ENCODE measurements at regions not wholly inside any gene's neighbourhood (a gene's known extent, or its start where the extent isn't known, plus 50 kb on each side); places are given as distances from the start of the nearest gene placed in this dataset.
"Not testable (repeated sequence)": the region's sequence is repeated elsewhere in the genome, so short reads cannot be mapped to it uniquely, and the experiment has no call there.

- DNase-seq, result peak; percentile 25 to 34
These were observed 409.8 kb upstream of the ZMIZ1 start for GRCh38 chr10:78658645-78659597.

DNA sequence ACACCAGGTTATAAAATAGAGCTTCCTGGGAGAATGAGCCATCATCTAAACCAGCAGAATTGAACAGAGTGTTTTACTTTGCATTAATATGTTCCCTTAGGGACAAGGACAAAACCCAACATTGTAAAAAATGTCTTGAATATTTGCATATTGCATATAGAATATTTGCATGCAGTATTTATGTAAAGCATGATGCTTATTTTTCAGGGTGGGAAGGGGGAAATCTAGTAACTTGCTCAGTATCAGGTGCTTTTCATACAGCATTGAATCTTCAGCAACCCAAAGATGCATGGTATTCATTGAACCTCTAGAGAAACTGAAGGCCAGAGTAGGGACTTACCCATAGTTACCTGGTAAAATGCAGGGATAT lies 409.2 kb upstream of the ZMIZ1 start:
- DNase-seq, result no peak

DNA sequence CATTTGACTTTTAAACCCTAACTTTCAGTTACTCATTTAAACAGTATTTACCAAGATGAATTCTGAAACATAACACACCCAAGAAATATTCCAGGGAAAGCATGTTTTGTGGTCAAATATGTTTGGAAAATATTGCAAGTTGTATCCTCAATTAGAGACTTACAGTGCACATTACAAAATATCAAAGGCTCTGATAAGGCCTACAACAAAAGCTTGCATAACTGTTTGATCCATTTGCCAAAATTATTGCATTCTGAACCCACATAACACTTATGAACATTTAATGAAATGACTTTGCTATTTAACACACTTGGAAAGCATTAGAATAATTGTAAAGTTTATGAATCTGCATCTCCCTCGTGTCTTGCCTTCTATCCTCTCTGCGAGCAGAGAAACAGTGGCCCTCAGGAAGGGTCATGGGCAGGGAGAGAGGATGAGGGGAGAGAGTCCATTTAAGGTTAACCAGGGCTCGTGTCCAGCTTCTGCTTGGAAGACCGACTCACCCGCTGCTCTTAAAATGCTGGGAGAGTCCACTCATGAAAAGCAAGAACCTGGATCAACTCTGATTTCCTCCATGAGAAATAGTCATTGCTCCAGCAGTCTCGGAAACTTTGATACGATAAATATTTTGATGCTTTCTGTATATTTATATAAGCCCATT lies 408.2 kb upstream of the ZMIZ1 start:
- no peak for DNase-seq

- no peak for DNase-seq
These were observed 405.0 kb upstream of the ZMIZ1 start for GRCh38 chr10:78663721-78664120.

DNA sequence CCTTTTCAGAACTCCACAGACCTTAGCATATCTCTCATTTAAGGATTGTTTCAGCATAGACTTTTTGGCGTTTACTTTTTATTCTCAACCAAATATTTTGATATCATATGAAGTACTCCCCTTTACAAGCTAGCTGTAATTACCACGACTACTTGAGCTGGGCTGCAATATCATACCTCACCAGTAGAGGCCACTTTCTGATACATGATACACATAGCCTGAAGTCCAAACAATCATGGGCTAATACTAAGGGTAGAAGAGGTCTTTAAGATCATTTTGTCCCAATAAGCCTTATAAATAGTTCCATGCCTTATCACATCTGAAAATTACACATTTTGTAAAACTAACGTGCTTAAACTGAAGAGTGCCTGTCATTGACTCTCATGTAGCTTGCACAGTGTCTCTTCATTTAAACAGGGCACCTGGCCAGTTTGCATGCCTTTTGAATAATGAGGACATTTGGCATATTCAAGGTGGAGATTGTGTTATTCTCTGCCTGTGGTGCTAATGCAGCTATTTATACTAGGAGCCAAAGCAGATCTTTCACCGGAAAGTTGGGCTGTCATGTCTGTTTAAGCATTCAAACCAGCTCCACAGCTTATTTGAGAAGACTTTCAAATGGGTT lies 403.7 kb upstream of the ZMIZ1 start:
- DNase-seq, result peak; percentile 60 to 61

DNA sequence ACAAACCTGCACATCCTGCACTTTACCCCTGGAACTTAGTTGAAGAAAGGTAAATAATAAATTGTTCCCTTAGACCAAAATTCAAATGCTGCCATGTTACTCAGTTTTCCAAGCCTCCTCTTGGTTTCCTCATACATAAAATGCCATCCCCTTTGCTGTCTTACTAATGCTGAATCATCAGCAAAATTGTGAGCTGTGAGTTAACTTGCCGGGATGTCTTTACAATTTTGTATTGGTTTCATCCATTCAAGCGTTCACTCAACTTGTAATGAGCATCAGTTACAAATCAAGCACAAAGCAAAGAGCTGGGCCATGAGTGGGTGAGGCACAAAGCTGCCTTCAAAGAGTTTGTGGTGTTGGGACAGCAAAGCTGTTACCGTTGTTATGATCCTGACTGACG lies 395.8 kb upstream of the ZMIZ1 start:
- DNase-seq, result no peak

DNA sequence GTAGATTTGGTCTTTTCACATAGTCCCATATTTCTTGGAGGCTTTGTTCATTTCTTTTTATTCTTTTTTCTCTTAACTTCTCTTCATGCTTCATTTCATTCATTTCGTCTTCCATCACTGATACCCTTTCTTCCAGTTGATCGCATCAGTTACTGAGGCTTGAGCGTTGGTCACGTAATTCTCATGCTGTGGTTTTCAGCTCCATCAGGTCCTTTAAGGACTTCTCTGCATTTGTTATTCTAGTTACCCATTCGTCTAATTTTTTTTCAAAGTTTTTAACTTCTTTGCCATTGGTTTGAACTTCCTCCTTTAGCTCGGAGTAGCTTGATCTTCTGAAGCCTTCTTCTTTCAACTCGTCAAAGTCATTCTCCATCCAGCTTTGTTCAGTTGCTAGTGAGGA lies 387.6 kb upstream of the ZMIZ1 start:
- DNase-seq, result not testable (repeated sequence)

DNA sequence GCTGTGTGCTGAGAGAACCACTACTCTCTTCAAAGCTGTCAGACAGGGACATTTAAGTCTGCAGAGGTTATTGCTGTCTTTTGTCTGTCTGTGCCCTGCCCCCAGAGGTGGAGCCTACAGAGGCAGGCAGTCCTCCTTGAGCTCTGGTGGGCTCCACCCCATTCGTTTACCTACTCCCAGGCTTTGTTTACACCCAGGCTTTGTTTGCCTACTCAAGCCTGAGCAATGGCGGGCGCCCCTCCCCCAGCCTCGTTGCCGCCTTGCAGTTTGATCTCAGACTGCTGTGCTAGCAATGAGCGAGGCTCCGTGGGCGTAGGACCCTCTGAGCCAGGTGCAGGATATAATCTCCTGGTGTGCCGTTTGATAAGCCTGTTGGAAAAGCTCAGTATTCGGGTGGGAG lies 386.8 kb upstream of the ZMIZ1 start:
- not testable (repeated sequence) for DNase-seq

DNA sequence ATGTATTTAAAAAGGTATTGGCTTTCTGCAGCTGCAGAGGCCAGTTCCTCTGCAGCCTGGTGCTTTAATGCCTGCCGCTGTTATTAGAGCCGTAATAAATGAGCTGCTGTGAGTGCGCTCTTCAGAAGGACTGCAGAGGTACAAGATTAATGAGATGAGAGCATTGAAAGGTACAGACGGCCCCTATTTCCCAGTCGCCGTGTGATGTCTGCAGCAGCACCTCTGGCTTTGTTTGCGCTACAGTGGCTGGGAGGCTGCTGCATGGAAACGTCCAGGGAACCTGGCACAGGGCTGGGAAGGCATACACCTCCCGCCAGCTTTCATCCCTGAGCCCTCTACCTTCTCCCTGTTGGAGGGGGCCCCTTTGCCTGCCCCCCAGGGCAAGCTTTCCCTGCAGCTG lies 383.8 kb upstream of the ZMIZ1 start:
- DNase-seq, result no peak

DNA sequence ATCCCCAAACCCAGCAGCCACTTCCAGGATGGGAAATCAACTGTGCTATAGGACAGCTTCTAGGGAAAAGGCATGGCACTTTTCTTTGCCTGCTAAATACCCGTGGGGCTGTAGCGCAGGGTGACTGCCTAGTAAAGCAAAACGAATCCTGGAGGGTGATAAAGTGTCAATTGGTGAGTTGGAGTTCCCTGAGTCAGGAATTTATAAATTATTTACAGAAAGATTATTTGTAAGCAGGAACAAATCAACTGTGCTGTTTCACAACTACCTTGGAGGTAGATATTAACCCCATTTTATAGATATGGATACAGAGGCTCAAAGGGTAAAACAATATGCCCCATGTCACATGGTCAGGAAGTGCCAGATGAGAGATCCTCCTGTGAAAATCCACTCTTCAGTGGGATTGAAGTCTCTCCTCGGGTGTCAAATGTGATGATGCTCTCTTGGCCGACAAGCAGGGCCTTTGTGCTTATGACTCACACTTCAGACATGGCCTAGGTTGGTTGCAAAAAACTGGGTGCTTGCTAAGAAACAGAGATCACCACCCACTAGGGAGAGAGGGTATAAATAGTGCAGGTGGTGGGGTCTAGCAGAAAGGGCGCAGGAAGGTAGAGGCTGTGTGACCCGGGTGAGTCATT lies 383.2 kb upstream of the ZMIZ1 start:
- DNase-seq, result peak in 1 of 2 donors; percentile 9

- DNase-seq, result no peak
These were observed 382.2 kb upstream of the ZMIZ1 start for GRCh38 chr10:78686444-78687060.

DNA sequence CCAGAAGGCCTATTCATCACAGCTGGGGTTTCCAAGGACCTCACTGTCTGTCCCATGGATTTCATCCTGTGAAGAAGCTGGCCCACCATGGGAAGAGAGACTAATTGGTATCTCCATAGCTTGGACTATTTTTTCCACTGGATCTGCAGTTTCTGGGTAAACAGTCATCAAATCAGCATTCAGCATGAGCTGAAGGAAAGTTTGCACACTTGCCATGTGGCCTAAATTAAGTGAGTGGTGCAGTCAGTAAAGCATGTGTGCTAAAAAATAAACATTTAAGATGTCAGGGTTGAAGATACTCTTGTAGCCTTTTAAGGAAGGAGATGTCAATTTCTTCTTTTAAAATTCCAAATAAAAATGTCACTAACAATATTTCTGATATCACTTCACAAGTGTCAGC lies 381.1 kb upstream of the ZMIZ1 start:
- DNase-seq, result no peak

- DNase-seq, result no peak
These were observed 380.4 kb upstream of the ZMIZ1 start for GRCh38 chr10:78688230-78688900.

DNA sequence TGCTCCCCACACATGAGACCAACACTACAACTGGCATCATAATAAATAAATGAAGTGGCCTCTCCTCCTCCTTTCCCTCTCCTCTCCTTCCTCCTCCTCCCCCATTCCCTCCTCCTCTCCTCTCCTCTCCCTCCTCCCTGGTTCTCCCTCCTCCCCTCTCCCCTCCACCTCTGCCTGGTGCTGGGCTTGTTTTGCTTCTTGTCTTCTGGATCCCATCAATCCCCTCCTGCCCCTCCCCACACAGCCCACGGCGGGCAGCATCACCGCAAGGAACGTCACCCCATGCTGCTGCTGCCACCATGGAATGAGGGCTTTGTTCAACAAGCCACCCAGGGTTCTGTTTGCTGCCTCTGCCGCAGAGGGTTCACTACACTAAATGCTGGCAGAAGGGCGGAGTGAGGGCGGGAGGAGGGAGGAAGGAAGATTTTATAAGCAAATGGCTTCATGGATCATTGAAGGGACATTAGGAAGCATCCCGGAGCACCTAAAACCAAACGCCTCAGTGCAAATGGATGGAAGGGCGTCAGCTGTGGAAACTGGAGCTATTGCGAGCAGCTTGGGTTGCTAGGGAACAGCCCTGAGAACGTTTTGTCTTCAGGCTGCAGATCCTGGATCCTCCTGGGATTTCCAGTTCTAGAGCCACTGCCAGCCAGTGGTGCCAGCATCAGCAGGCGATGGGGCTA lies 379.7 kb upstream of the ZMIZ1 start:
- no peak for DNase-seq

DNA sequence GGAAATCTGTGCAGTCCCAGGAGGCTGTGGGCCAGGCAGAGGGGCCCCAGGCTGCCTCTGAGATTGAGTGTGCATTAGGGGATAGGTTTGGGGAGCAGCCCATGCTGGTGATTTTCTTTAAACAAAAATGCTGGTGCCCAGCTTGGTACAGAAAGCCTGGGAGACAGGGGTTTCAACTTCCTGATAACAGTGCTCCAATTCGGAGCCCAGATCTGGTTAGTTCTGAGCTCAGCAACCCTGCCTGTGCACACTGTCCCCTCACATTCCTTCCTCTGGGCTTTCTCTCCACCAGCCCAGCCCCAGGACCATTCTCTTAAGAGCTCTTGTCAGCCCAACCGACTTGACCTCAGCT lies 379.2 kb upstream of the ZMIZ1 start:
- DNase-seq, result no peak

DNA sequence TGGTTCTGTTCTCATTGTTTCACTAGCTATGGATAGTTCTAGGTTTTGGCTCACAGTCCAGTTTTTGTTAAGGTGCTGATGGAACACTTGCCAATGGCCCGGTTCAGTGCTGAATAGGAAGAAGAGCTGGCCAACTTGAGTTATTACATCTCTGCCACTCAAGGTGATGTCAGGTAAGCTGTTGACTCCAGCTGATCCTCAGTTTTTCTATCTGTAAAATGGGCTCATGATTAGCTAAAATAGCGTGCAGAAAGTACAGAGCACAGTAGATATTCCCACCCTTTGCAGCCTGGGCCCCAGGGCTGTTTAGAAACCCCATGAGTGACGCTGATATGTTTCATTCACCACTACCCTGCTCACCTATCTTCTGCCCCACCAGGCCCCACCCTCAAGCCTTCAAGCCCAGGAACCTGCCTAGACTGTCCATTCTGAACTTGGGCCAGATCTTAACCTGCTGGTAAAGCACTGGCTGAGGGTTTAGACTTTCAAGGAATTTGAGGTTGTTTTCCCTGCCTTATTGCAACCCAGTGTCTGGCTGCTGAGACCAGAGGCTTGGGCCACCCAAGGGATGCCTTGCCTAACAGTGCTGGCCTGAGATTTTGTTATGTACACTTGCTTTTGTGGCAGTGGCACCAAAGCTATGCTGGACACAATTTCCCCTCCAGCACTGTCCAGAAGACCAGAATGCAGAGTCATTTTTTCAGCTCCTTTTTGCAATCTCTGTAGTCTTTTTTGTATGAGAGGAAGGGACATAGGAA lies 378.2 kb upstream of the ZMIZ1 start:
- DNase-seq, result no peak

GRCh38 chr10:78691301-78692030 lies 377.3 kb upstream of the ZMIZ1 start:
- no peak for DNase-seq

GRCh38 chr10:78692071-78692470 lies 376.7 kb upstream of the ZMIZ1 start:
- DNase-seq, result no peak

DNA sequence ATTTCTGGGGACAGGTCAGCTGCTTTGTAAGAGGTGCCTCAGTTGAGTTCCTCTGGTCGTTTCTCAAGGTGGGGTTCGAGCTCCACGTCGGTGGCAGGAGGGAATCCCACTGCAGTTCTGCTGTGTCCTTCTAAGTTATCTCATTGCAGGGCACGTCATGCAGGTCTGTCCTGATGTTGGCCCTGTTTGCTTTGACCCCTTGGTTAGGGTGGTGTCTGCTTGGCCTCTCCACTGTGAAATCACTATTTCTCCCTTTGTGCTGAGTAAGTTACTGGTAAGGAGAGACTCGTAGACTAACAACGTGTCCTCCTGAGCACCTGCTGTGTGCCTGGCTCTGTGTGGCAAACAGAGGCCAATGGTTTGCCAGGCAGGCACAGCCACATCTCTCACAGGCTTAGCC lies 372.9 kb upstream of the ZMIZ1 start:
- no peak for DNase-seq

GRCh38 chr10:78696791-78697395 lies 371.9 kb upstream of the ZMIZ1 start:
- no peak for DNase-seq

All from inflammatory macrophage (primary cell).